ENCODE measurements at regions not wholly inside any gene's neighbourhood (a gene's known extent, or its start where the extent isn't known, plus 50 kb on each side); places are given as distances from the start of the nearest gene placed in this dataset.
A peak's percentile ranks its signal among the peaks of the same experiment; 100 is the strongest.

GRCh38 chr11:130620548-130620947 lies 172.1 kb downstream of the ADAMTS15 start:
- no peak overlapping the region for H3K4me3 ChIP-seq (ENCODE audit: low read length)
- peaks cover 3% of the 10 kb centered on the region for H3K9me3 ChIP-seq (replicated peaks; ENCODE audit: low read length)
- peaks cover 63% of the 10 kb centered on the region for H3K27me3 ChIP-seq (ENCODE audit: control insufficient read depth, insufficient read depth, low read length)
- H3K36me3 ChIP-seq (ENCODE audit: insufficient read depth, low read length): no peaks in the 10 kb centered on the region
- no peaks in the 10 kb centered on the region for H3K4me1 ChIP-seq (ENCODE audit: control insufficient read depth, insufficient read depth, low read length)
- H3K4me2 ChIP-seq (ENCODE audit: low read length): no peak overlapping the region
- no peak overlapping the region for H3K9ac ChIP-seq (ENCODE audit: low read depth, low read length)

- Histone ChIP-seq H3K9ac (ENCODE audit: low read depth, low read length) (no peak overlapping the region), H3K9me3 (replicated peaks; ENCODE audit: low read length) (peaks cover 3% of the 10 kb centered on the region), H3K4me2 (ENCODE audit: low read length) (no peak overlapping the region), H3K36me3 (ENCODE audit: insufficient read depth, low read length) (no peaks in the 10 kb centered on the region), H3K4me1 (ENCODE audit: control insufficient read depth, insufficient read depth, low read length) (no peaks in the 10 kb centered on the region), H3K4me3 (ENCODE audit: low read length) (no peak overlapping the region), H3K27me3 (ENCODE audit: control insufficient read depth, insufficient read depth, low read length) (peaks cover 51% of the 10 kb centered on the region)
These were observed 173.7 kb downstream of the ADAMTS15 start for GRCh38 chr11:130622141-130622542.

GRCh38 chr11:130623670-130624668 lies 175.5 kb downstream of the ADAMTS15 start:
- Histone ChIP-seq H3K27me3 (ENCODE audit: control insufficient read depth, insufficient read depth, low read length) (peaks cover 36% of the 10 kb centered on the region), H3K4me2 (ENCODE audit: low read length) (no peak overlapping the region)

GRCh38 chr11:130624971-130625544 lies 176.6 kb downstream of the ADAMTS15 start:
- peaks cover 29% of the 10 kb centered on the region for H3K27me3 ChIP-seq (ENCODE audit: control insufficient read depth, insufficient read depth, low read length)
- H3K36me3 ChIP-seq (ENCODE audit: insufficient read depth, low read length): no peaks in the 10 kb centered on the region
- no peaks in the 10 kb centered on the region for H3K4me1 ChIP-seq (ENCODE audit: control insufficient read depth, insufficient read depth, low read length)
- no peak overlapping the region for H3K9ac ChIP-seq (ENCODE audit: low read depth, low read length)
- no peak overlapping the region for H3K4me2 ChIP-seq (ENCODE audit: low read length)
- no peak overlapping the region for H3K4me3 ChIP-seq (ENCODE audit: low read length)
- H3K9me3 ChIP-seq (replicated peaks; ENCODE audit: low read length): no peaks in the 10 kb centered on the region

More at GRCh38 chr11:130623670-130624668, 175.5 kb downstream of the ADAMTS15 start:
- Histone ChIP-seq H3K9ac (ENCODE audit: low read depth, low read length) (no peak overlapping the region), H3K4me3 (ENCODE audit: low read length) (no peak overlapping the region), H3K4me1 (ENCODE audit: control insufficient read depth, insufficient read depth, low read length) (no peaks in the 10 kb centered on the region), H3K9me3 (replicated peaks; ENCODE audit: low read length) (no peaks in the 10 kb centered on the region), H3K36me3 (ENCODE audit: insufficient read depth, low read length) (no peaks in the 10 kb centered on the region)

- H3K4me2 ChIP-seq (ENCODE audit: low read length): no peak overlapping the region
- no peaks in the 10 kb centered on the region for H3K36me3 ChIP-seq (ENCODE audit: insufficient read depth, low read length)
- no peak overlapping the region for H3K9ac ChIP-seq (ENCODE audit: low read depth, low read length)
- H3K4me1 ChIP-seq (ENCODE audit: control insufficient read depth, insufficient read depth, low read length): peaks cover 2% of the 10 kb centered on the region
- H3K27me3 ChIP-seq (ENCODE audit: control insufficient read depth, insufficient read depth, low read length): peaks cover 26% of the 10 kb centered on the region
- H3K9me3 ChIP-seq (replicated peaks; ENCODE audit: low read length): no peaks in the 10 kb centered on the region
- no peak overlapping the region for H3K4me3 ChIP-seq (ENCODE audit: low read length)
These were observed 177.3 kb downstream of the ADAMTS15 start for GRCh38 chr11:130625578-130626306.

- Histone ChIP-seq H3K36me3 (ENCODE audit: insufficient read depth, low read length) (no peaks in the 10 kb centered on the region), H3K4me1 (ENCODE audit: control insufficient read depth, insufficient read depth, low read length) (peaks cover 21% of the 10 kb centered on the region), H3K4me3 (ENCODE audit: low read length) (no peak overlapping the region), H3K27me3 (ENCODE audit: control insufficient read depth, insufficient read depth, low read length) (peaks cover 1% of the 10 kb centered on the region), H3K9ac (ENCODE audit: low read depth, low read length) (no peak overlapping the region), H3K4me2 (ENCODE audit: low read length) (no peak overlapping the region), H3K9me3 (replicated peaks; ENCODE audit: low read length) (no peaks in the 10 kb centered on the region)
These were observed 180.6 kb downstream of the ADAMTS15 start for GRCh38 chr11:130629039-130629438.

GRCh38 chr11:130631119-130631518 lies 182.7 kb downstream of the ADAMTS15 start:
- H3K9me3 ChIP-seq (replicated peaks; ENCODE audit: low read length): no peaks in the 10 kb centered on the region
- no peak overlapping the region for H3K4me2 ChIP-seq (ENCODE audit: low read length)
- H3K4me1 ChIP-seq (ENCODE audit: control insufficient read depth, insufficient read depth, low read length): peaks cover 41% of the 10 kb centered on the region
- H3K36me3 ChIP-seq (ENCODE audit: insufficient read depth, low read length): no peaks in the 10 kb centered on the region
- H3K4me3 ChIP-seq (ENCODE audit: low read length): no peak overlapping the region
- H3K9ac ChIP-seq (ENCODE audit: low read depth, low read length): no peak overlapping the region
- no peaks in the 10 kb centered on the region for H3K27me3 ChIP-seq (ENCODE audit: control insufficient read depth, insufficient read depth, low read length)

GRCh38 chr11:130633466-130633865 lies 185.0 kb downstream of the ADAMTS15 start:
- Histone ChIP-seq H3K9me3 (replicated peaks; ENCODE audit: low read length) (no peaks in the 10 kb centered on the region), H3K4me1 (ENCODE audit: control insufficient read depth, insufficient read depth, low read length) (peaks cover 61% of the 10 kb centered on the region), H3K27me3 (ENCODE audit: control insufficient read depth, insufficient read depth, low read length) (no peaks in the 10 kb centered on the region), H3K4me3 (ENCODE audit: low read length) (no peak overlapping the region), H3K9ac (ENCODE audit: low read depth, low read length) (no peak overlapping the region), H3K4me2 (ENCODE audit: low read length) (no peak overlapping the region), H3K36me3 (ENCODE audit: insufficient read depth, low read length) (no peaks in the 10 kb centered on the region)

GRCh38 chr11:130634186-130634585 lies 185.7 kb downstream of the ADAMTS15 start:
- no peaks in the 10 kb centered on the region for H3K36me3 ChIP-seq (ENCODE audit: insufficient read depth, low read length)
- peaks cover 61% of the 10 kb centered on the region for H3K4me1 ChIP-seq (ENCODE audit: control insufficient read depth, insufficient read depth, low read length)
- H3K9me3 ChIP-seq (replicated peaks; ENCODE audit: low read length): no peaks in the 10 kb centered on the region
- no peak overlapping the region for H3K4me3 ChIP-seq (ENCODE audit: low read length)
- no peak overlapping the region for H3K9ac ChIP-seq (ENCODE audit: low read depth, low read length)
- no peaks in the 10 kb centered on the region for H3K27me3 ChIP-seq (ENCODE audit: control insufficient read depth, insufficient read depth, low read length)
- H3K4me2 ChIP-seq (ENCODE audit: low read length): no peak overlapping the region

- Histone ChIP-seq H3K4me1 (ENCODE audit: control insufficient read depth, insufficient read depth, low read length) (peaks cover 61% of the 10 kb centered on the region), H3K4me3 (ENCODE audit: low read length) (no peak overlapping the region)
These were observed 186.6 kb downstream of the ADAMTS15 start for GRCh38 chr11:130634961-130635473.

More at GRCh38 chr11:130634961-130635473, 186.6 kb downstream of the ADAMTS15 start:
- peak overlapping the region; percentile 10 for H3K9ac ChIP-seq (ENCODE audit: low read depth, low read length)
- H3K36me3 ChIP-seq (ENCODE audit: insufficient read depth, low read length): no peaks in the 10 kb centered on the region
- no peaks in the 10 kb centered on the region for H3K27me3 ChIP-seq (ENCODE audit: control insufficient read depth, insufficient read depth, low read length)
- H3K4me2 ChIP-seq (ENCODE audit: low read length): peak overlapping the region; percentile 47
- no peaks in the 10 kb centered on the region for H3K9me3 ChIP-seq (replicated peaks; ENCODE audit: low read length)

All from skeletal muscle satellite cell (primary cell).